GM10266 (cell line): ENCODE measurements at regions not wholly inside any gene's neighbourhood (a gene's known extent, or its start where the extent isn't known, plus 50 kb on each side); places are given as distances from the start of the nearest gene placed in this dataset.

Experiments
- DNase-seq: peaks from one replicate; pipeline ENCODE4 v3.0.0; 2012; ENCODE audit errors: extremely low spot score
- CTCF ChIP-seq: IDR thresholded peaks from 2 replicates; pipeline ENCODE4 v1.5.1; 2012; ENCODE audit warnings: mild to moderate bottlenecking, low read depth; ENCODE audit not compliant: control insufficient read depth, insufficient read depth; ENCODE audit errors: missing control alignments

- TF ChIP-seq CTCF = no peak
- no peak for DNase-seq
Measured at GRCh38 chr18:42530276-42530675, 575.2 kb downstream of the PIK3C3 start.

- TF ChIP-seq CTCF = no peak
Measured at GRCh38 chr18:42532119-42532518, 577.1 kb downstream of the PIK3C3 start.

GRCh38 chr18:42533009-42533575 is 578.1 kb downstream of the PIK3C3 start:
- DNase-seq = no peak
- no peak for TF ChIP-seq CTCF

More at GRCh38 chr18:42532119-42532518, 577.1 kb downstream of the PIK3C3 start:
- DNase-seq = no peak

DNA sequence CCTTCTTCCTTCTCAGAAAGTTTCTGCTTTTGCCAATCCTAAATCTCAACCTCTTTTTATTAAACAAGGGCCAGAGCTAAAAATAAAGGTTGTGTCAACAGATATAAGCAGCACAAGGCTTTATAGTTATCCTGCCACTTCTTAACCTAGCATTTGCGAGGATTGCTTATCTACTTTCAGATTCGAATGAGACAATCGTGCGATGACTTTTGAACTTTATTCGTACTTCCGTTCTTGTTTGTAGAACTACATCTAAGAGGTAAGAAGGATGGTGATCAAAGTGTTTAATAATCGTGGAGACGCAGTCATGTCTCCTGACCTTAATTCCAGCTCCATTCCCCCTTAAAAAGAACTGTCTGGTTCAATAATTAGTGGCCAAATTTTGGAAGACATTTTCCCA is 578.6 kb downstream of the PIK3C3 start:
- no peak for DNase-seq
- TF ChIP-seq CTCF = no peak

GRCh38 chr18:42534313-42534712 is 579.3 kb downstream of the PIK3C3 start:
- DNase-seq = no peak
- no peak for TF ChIP-seq CTCF

DNA sequence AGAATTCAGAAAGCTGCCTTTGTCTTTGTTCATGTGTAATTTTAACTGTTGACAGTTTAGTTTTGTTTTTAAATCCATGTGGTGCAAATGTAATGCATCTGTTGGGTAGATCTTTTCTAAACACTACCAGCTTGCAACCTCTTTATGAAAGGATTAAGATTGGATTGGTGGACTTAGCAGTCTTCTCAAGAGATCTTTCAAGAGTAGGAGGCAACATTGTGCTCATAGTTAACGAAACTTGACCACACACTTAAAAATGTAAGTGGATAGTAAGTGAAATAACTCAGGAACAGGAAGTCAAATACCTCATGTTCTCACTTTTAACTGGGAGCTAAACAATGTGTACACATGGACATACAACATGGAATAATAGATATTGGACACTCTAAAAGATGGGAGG is 579.0 kb downstream of the RIT2 start:
- no peak for TF ChIP-seq CTCF
- no peak for DNase-seq

DNA sequence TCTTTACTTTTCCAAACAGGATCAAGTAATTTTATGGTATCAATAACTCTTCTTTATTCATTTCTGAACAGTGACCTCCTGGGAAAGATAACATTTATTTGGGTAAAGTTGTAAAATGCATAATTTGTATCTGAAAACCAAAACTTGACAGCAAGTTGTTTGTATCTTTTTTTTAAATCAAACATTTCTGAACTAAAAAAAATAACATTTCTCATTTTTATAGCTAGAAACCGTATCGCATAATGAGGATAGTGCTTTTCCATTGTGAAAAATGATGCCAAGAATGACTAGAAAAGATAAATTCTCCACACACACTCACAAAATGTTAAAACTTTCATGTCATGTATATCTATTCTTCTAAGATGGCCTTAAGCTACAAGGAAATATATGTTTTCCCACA is 578.2 kb downstream of the RIT2 start:
- no peak for TF ChIP-seq CTCF
- DNase-seq = no peak
